Astrocyte (in vitro differentiated cells and primary cell): ENCODE measurements at regions not wholly inside any gene's neighbourhood (a gene's known extent, or its start where the extent isn't known, plus 50 kb on each side); places are given as distances from the start of the nearest gene placed in this dataset.
"Not testable (repeated sequence)": the region's sequence is repeated elsewhere in the genome, so short reads cannot be mapped to it uniquely, and the experiment has no call there.

Source experiments
- DNase-seq: peaks from one replicate; pipeline ENCODE4 v3.0.0-alpha.2; 2010; ENCODE audit warnings: low read depth
- FAIRE-seq: peaks from 2 replicates; lab custom pipeline; 2011; peaks lifted over from hg19 to GRCh38; lab: Jason Lieb, UNC
- H2AFZ ChIP-seq: 2 replicates; pipeline ENCODE4 v1.6.0; 2012; ENCODE audit warnings: low read depth, low read length, inconsistent platforms
- H3K27ac ChIP-seq: 2 replicates; pipeline ENCODE4 v1.5.1; 2011; ENCODE audit warnings: low read depth, low read length, inconsistent platforms
- H3K27me3 ChIP-seq: 2 replicates; pipeline ENCODE4 v1.6.0; 2011; ENCODE audit warnings: low read length, inconsistent platforms; ENCODE audit not compliant: insufficient read depth
- H3K36me3 ChIP-seq: 2 replicates; pipeline ENCODE4 v1.5.1; 2011; ENCODE audit warnings: low read length, inconsistent platforms; ENCODE audit not compliant: insufficient read depth
- H3K4me1 ChIP-seq: 2 replicates; pipeline ENCODE4 v1.5.1; 2011; ENCODE audit warnings: low read length, inconsistent platforms; ENCODE audit not compliant: insufficient read depth
- H3K4me2 ChIP-seq: 2 replicates; pipeline ENCODE4 v1.6.0; 2012; ENCODE audit warnings: low read length, inconsistent platforms
- H3K4me3 ChIP-seq: 2 replicates; pipeline ENCODE4 v1.5.1; 2011; ENCODE audit warnings: low read depth, mild to moderate bottlenecking, low read length, inconsistent platforms; ENCODE audit not compliant: insufficient read depth
- H3K79me2 ChIP-seq: 2 replicates; pipeline ENCODE4 v1.6.0; 2012; ENCODE audit warnings: mild to moderate bottlenecking, low read length, inconsistent platforms; ENCODE audit not compliant: insufficient read depth
- H3K9ac ChIP-seq: 2 replicates; pipeline ENCODE4 v1.6.0; 2012; ENCODE audit warnings: mild to moderate bottlenecking, low read length, inconsistent platforms
- H3K9me3 ChIP-seq: 2 replicates; pipeline ENCODE4 v1.5.1; 2012; ENCODE audit warnings: low read depth, mild to moderate bottlenecking, low read length, inconsistent platforms; ENCODE audit not compliant: insufficient read depth
- H4K20me1 ChIP-seq: 2 replicates; pipeline ENCODE4 v1.6.0; 2012; ENCODE audit warnings: low read length, inconsistent platforms; ENCODE audit not compliant: insufficient read depth
- H3K27ac Mint-ChIP-seq: one replicate; pipeline ENCODE4 v1.8.0; 2021; ENCODE audit warnings: mild to moderate bottlenecking, mixed read lengths; ENCODE audit not compliant: unreplicated experiment
- H3K27me3 Mint-ChIP-seq: one replicate; pipeline ENCODE4 v1.8.0; 2021; ENCODE audit warnings: low read depth, mixed read lengths; ENCODE audit not compliant: unreplicated experiment
- H3K36me3 Mint-ChIP-seq: one replicate; pipeline ENCODE4 v1.8.0; 2021; ENCODE audit warnings: low read depth, mixed read lengths; ENCODE audit not compliant: unreplicated experiment
- H3K4me1 Mint-ChIP-seq: one replicate; pipeline ENCODE4 v1.8.0; 2021; ENCODE audit warnings: low read depth, mixed read lengths; ENCODE audit not compliant: unreplicated experiment
- H3K4me3 Mint-ChIP-seq: one replicate; pipeline ENCODE4 v1.8.0; 2021; ENCODE audit warnings: mild to moderate bottlenecking, moderate library complexity, mixed read lengths; ENCODE audit not compliant: unreplicated experiment
- H3K9me3 Mint-ChIP-seq: one replicate; pipeline ENCODE4 v1.8.0; 2021; ENCODE audit warnings: mild to moderate bottlenecking, mixed read lengths; ENCODE audit not compliant: unreplicated experiment
- CTCF ChIP-seq: IDR thresholded peaks from 2 replicates; pipeline ENCODE4 v1.5.1; 2011; ENCODE audit warnings: low read depth, mild to moderate bottlenecking, inconsistent platforms, low read length, moderate library complexity; ENCODE audit not compliant: insufficient read depth
- EZH2 ChIP-seq: IDR thresholded peaks from 2 replicates; pipeline ENCODE4 v1.6.1; 2012; ENCODE audit warnings: mild to moderate bottlenecking, low read length, inconsistent platforms; ENCODE audit not compliant: insufficient read depth

- Histone ChIP-seq H2AFZ (no peak overlapping the region), H3K36me3 (no peaks in the 10 kb centered on the region), H3K4me1 (no peaks in the 10 kb centered on the region), H3K4me3 (no peak overlapping the region), H3K79me2 (no peaks in the 10 kb centered on the region), H3K9me3 (no peaks in the 10 kb centered on the region), H3K27ac (no peak overlapping the region), H3K4me2 (no peak overlapping the region), H3K27me3 (no peaks in the 10 kb centered on the region), H4K20me1 (no peaks in the 10 kb centered on the region), H3K9ac (no peak overlapping the region)
- FAIRE-seq, result no peak
- no peaks in the 10 kb centered on the region for H3K27me3 Mint-ChIP-seq
- no peaks in the 10 kb centered on the region for H3K4me1 Mint-ChIP-seq
- no peak for DNase-seq
- H3K36me3 Mint-ChIP-seq, result no peaks in the 10 kb centered on the region
- H3K4me3 Mint-ChIP-seq, result no peak overlapping the region
- no peak overlapping the region for H3K27ac Mint-ChIP-seq
- peaks cover 2% of the 10 kb centered on the region for H3K9me3 Mint-ChIP-seq
- TF ChIP-seq EZH2 (no peak), CTCF (no peak)
These were observed 194.5 kb upstream of the MAD2L1 start for GRCh38 chr4:120261117-120261516.

GRCh38 chr4:120256112-120256775 is 189.6 kb upstream of the MAD2L1 start:
- not testable (repeated sequence) for H3K36me3 ChIP-seq, H3K4me2 ChIP-seq, H3K27ac ChIP-seq, H3K4me1 Mint-ChIP-seq, H3K9ac ChIP-seq, H3K9me3 Mint-ChIP-seq, H3K36me3 Mint-ChIP-seq, H4K20me1 ChIP-seq, H3K79me2 ChIP-seq, H2AFZ ChIP-seq, H3K9me3 ChIP-seq, H3K27me3 Mint-ChIP-seq, H3K4me3 ChIP-seq, H3K4me1 ChIP-seq, H3K27me3 ChIP-seq, H3K27ac Mint-ChIP-seq, DNase-seq, FAIRE-seq
- peak overlapping the region; percentile 86 for H3K4me3 Mint-ChIP-seq

GRCh38 chr4:120238277-120238973 is 171.8 kb upstream of the MAD2L1 start:
- no peak for FAIRE-seq

More at GRCh38 chr4:120238277-120238973, 171.8 kb upstream of the MAD2L1 start:
- Histone ChIP-seq H3K9me3 (no peaks in the 10 kb centered on the region), H3K27ac (no peak overlapping the region), H3K4me3 (no peak overlapping the region), H3K9ac (no peak overlapping the region), H3K36me3 (no peaks in the 10 kb centered on the region), H3K27me3 (no peaks in the 10 kb centered on the region), H3K4me1 (no peaks in the 10 kb centered on the region), H2AFZ (no peak overlapping the region), H3K4me2 (no peak overlapping the region), H3K79me2 (no peaks in the 10 kb centered on the region), H4K20me1 (no peaks in the 10 kb centered on the region)
- Mint-ChIP-seq H3K9me3 (no peaks in the 10 kb centered on the region), H3K36me3 (no peaks in the 10 kb centered on the region), H3K4me3 (no peak overlapping the region), H3K4me1 (peaks cover 7% of the 10 kb centered on the region), H3K27me3 (no peaks in the 10 kb centered on the region), H3K27ac (no peak overlapping the region)
- TF ChIP-seq EZH2 (no peak), CTCF (no peak)
- DNase-seq, result no peak
